ENCODE measurements at regions not wholly inside any gene's neighbourhood (a gene's known extent, or its start where the extent isn't known, plus 50 kb on each side); places are given as distances from the start of the nearest gene placed in this dataset.

GRCh38 chr3:14256046-14256445 is 77.4 kb downstream of the LSM3 start:
- intact Hi-C loops (cut with DNase I; ENCODE audit: low total_unique reads) (no loop called here), in situ Hi-C loops (cut with MboI; ENCODE audit: low pct_ligation_motif_present in 1 of 4, low pct_unique_long_range_greater_than_20kb in 1 of 4, low sequenced_read_pairs in 3 of 4) (no loop called here)
- peaks cover 0 to 6% (median 0%) of the 10 kb centered on the region in 4 donors for H3K4me1 ChIP-seq
- no peaks in the 10 kb centered on the region for H3K9me3 ChIP-seq
- TF ChIP-seq EP300 (IDR thresholded peaks at IDR 0.05; ENCODE audit: low read depth): no peak
- no peak for TF ChIP-seq CTCF (IDR thresholded peaks at IDR 0.05)
- no peak for TF ChIP-seq POLR2A (IDR thresholded peaks at IDR 0.05)
- no peak for TF ChIP-seq POLR2AphosphoS5 (IDR thresholded peaks at IDR 0.05)
- 75 to 86% methylated on average over 2 of the region's 2 CpGs for WGBS, 2 donors (ENCODE audit: low coverage in 1 of 2)
- no peak for DNase-seq
- H3K36me3 ChIP-seq: no peaks in the 10 kb centered on the region
- no peak overlapping the region for H3K27ac ChIP-seq
- H3K27me3 ChIP-seq: no peaks in the 10 kb centered on the region
- H3K4me3 ChIP-seq: no peak overlapping the region

GRCh38 chr3:14256561-14257342 is 78.1 kb downstream of the LSM3 start:
- no peaks in the 10 kb centered on the region for H3K27me3 ChIP-seq
- DNase-seq: peak; percentile 65
- TF ChIP-seq POLR2AphosphoS5 (IDR thresholded peaks at IDR 0.05) (peak in 1 of 3 donors; percentile 18), CTCF (IDR thresholded peaks at IDR 0.05) (peak in 2 of 5 experiments; percentile 24 to 52), EP300 (IDR thresholded peaks at IDR 0.05; ENCODE audit: low read depth) (no peak)
- in situ Hi-C loops (cut with MboI; ENCODE audit: low pct_ligation_motif_present in 1 of 4, low pct_unique_long_range_greater_than_20kb in 1 of 4, low sequenced_read_pairs in 3 of 4) (no loop called here), intact Hi-C loops (cut with DNase I; ENCODE audit: low total_unique reads) (no loop called here)
- no peaks in the 10 kb centered on the region for H3K36me3 ChIP-seq
- no peak overlapping the region for H3K4me3 ChIP-seq
- no peaks in the 10 kb centered on the region for H3K9me3 ChIP-seq
- peaks cover 0 to 6% (median 0%) of the 10 kb centered on the region in 4 donors for H3K4me1 ChIP-seq
- 62 to 78% methylated on average over 4 to 9 of the region's 9 CpGs for WGBS, 2 donors (ENCODE audit: low coverage in 1 of 2)
- no peak overlapping the region for H3K27ac ChIP-seq

- no peak overlapping the region for H3K27ac ChIP-seq
- H3K9me3 ChIP-seq: no peaks in the 10 kb centered on the region
- H3K27me3 ChIP-seq: peaks cover 4% of the 10 kb centered on the region
- no peak overlapping the region for H3K4me3 ChIP-seq
- peaks cover 0 to 6% (median 0%) of the 10 kb centered on the region in 4 donors for H3K4me1 ChIP-seq
- in situ Hi-C loops (cut with MboI; ENCODE audit: low pct_ligation_motif_present in 1 of 4, low pct_unique_long_range_greater_than_20kb in 1 of 4, low sequenced_read_pairs in 3 of 4) (no loop called here), intact Hi-C loops (cut with DNase I; ENCODE audit: low total_unique reads) (no loop called here)
- no peaks in the 10 kb centered on the region for H3K36me3 ChIP-seq
- WGBS, 2 donors (ENCODE audit: low coverage in 1 of 2): 82% methylated on average over 12 of the region's 12 CpGs; no CpG with 5 or more reads in 1 of the 2 donors
- TF ChIP-seq POLR2A (IDR thresholded peaks at IDR 0.05) (no peak), EP300 (IDR thresholded peaks at IDR 0.05; ENCODE audit: low read depth) (no peak), CTCF (IDR thresholded peaks at IDR 0.05) (no peak), POLR2AphosphoS5 (IDR thresholded peaks at IDR 0.05) (no peak)
- DNase-seq: no peak
These were observed 80.6 kb downstream of the LSM3 start for GRCh38 chr3:14258906-14259904.

GRCh38 chr3:14260463-14260862 is 81.8 kb downstream of the LSM3 start:
- TF ChIP-seq POLR2A (IDR thresholded peaks at IDR 0.05): no peak
- TF ChIP-seq POLR2AphosphoS5 (IDR thresholded peaks at IDR 0.05): no peak
- TF ChIP-seq EP300 (IDR thresholded peaks at IDR 0.05; ENCODE audit: low read depth): no peak
- TF ChIP-seq CTCF (IDR thresholded peaks at IDR 0.05): no peak
- no peaks in the 10 kb centered on the region for H3K9me3 ChIP-seq
- H3K4me1 ChIP-seq: peaks cover 0 to 6% (median 0%) of the 10 kb centered on the region in 4 donors
- WGBS, 2 donors (ENCODE audit: low coverage in 1 of 2): 53 to 79% methylated on average over 2 to 7 of the region's 7 CpGs
- H3K27me3 ChIP-seq: peaks cover 4% of the 10 kb centered on the region
- H3K27ac ChIP-seq: no peak overlapping the region
- H3K36me3 ChIP-seq: no peaks in the 10 kb centered on the region
- no peak overlapping the region for H3K4me3 ChIP-seq
- intact Hi-C loops (cut with DNase I; ENCODE audit: low total_unique reads) (loop anchor here (2.0 kb wide), 1 partner anchor 208 kb away; no protein-coding TSS in a partner anchor), in situ Hi-C loops (cut with MboI; ENCODE audit: low pct_ligation_motif_present in 1 of 4, low pct_unique_long_range_greater_than_20kb in 1 of 4, low sequenced_read_pairs in 3 of 4) (loop anchor here (5.0 to 10.0 kb wide), 2 partner anchors 202 to 204 kb away; no protein-coding TSS in a partner anchor)
- DNase-seq: no peak
